SK-N-SH treated with all-trans-retinoic acid at 6 μM for 48 hours (cell line): ENCODE measurements at regions not wholly inside any gene's neighbourhood (a gene's known extent, or its start where the extent isn't known, plus 50 kb on each side); places are given as distances from the start of the nearest gene placed in this dataset.

Experiments
- CSDC2 ChIP-seq: fragments of 250-450 bp; sonication (Bioruptor Pico); IDR thresholded peaks from 2 replicates; pipeline ENCODE4 v1.5.0; 2020; ENCODE audit warnings: mild to moderate bottlenecking, moderate library complexity
- ISL1 ChIP-seq: fragments of 250-450 bp; sonication (Bioruptor Pico); IDR thresholded peaks from 2 replicates; pipeline ENCODE4 v2.1.2; 2022; ENCODE audit warnings: mild to moderate bottlenecking, moderate library complexity
- OSR1 ChIP-seq: fragments of 250-450 bp; sonication (Bioruptor Pico); IDR thresholded peaks from 2 replicates; pipeline ENCODE4 v1.8.0; 2022; ENCODE audit warnings: moderate library complexity, mild to moderate bottlenecking, inconsistent platforms
- PATZ1 ChIP-seq: fragments of 250-450 bp; sonication (Bioruptor Pico); IDR thresholded peaks from 2 replicates; pipeline ENCODE4 v1.8.0; 2020; ENCODE audit warnings: mild to moderate bottlenecking, moderate library complexity, borderline replicate concordance
- POU6F1 ChIP-seq: fragments of 250-450 bp; sonication (Bioruptor Pico); IDR thresholded peaks from 2 replicates; pipeline ENCODE4 v1.8.0; 2021; ENCODE audit warnings: low read depth, mild to moderate bottlenecking, moderate library complexity, borderline replicate concordance
- PPARA ChIP-seq: fragments of 250-450 bp; sonication (Bioruptor Pico); IDR thresholded peaks from 2 replicates; pipeline ENCODE4 v1.5.0; 2020; ENCODE audit warnings: mild to moderate bottlenecking, borderline replicate concordance
- ZC3H10 ChIP-seq: fragments of 250-450 bp; sonication (Bioruptor Pico); IDR thresholded peaks from 2 replicates; pipeline ENCODE4 v1.5.1; 2021; ENCODE audit warnings: mild to moderate bottlenecking, moderate library complexity
- ZFP30 ChIP-seq: fragments of 450-650 bp; formaldehyde crosslinking; IDR thresholded peaks from 2 replicates; pipeline ENCODE4 v1.5.0; 2022; ENCODE audit warnings: mild to moderate bottlenecking, moderate library complexity
- ZNF70 ChIP-seq: fragments of 450-650 bp; formaldehyde crosslinking; IDR thresholded peaks from 2 replicates; pipeline ENCODE4 v1.5.0; 2020; ENCODE audit warnings: mild to moderate bottlenecking, moderate library complexity

GRCh38 chr7:19920166-19920565 is 146.7 kb upstream of the TMEM196 start:
- TF ChIP-seq OSR1 (CRISPR knock-in tag) (no peak), PATZ1 (no peak), ZNF70 (CRISPR knock-in tag) (no peak), POU6F1 (no peak), ZC3H10 (CRISPR knock-in tag) (no peak), ZFP30 (CRISPR knock-in tag) (no peak), PPARA (CRISPR knock-in tag) (no peak), ISL1 (CRISPR knock-in tag) (no peak), CSDC2 (no peak)
